ENCODE measurements at regions not wholly inside any gene's neighbourhood (a gene's known extent, or its start where the extent isn't known, plus 50 kb on each side); places are given as distances from the start of the nearest gene placed in this dataset.

- Histone ChIP-seq H4K8ac (ENCODE audit: low read depth in 2 of 2, low read length in 2 of 2) (no peak overlapping the region), H3K9ac (ENCODE audit: low read depth, low read length) (no peak overlapping the region), H3K36me3 (ENCODE audit: control insufficient read depth, insufficient read depth, low read length) (no peaks in the 10 kb centered on the region), H2BK5ac (ENCODE audit: low read depth, low read length, poor library complexity, severe bottlenecking) (no peak overlapping the region), H3K56ac (ENCODE audit: extremely low read depth, insufficient read depth, low read length) (no peak overlapping the region), H2BK20ac (ENCODE audit: low read depth, low read length) (no peak overlapping the region), H3K9me3 (ENCODE audit: control insufficient read depth, insufficient read depth, low read length) (no peaks in the 10 kb centered on the region), H3K23ac (ENCODE audit: low read depth, low read length) (no peak overlapping the region), H2AFZ (replicated peaks; ENCODE audit: low read length, poor library complexity) (no peak overlapping the region), H4K5ac (ENCODE audit: low read depth, low read length) (no peak overlapping the region), H3K4me1 (ENCODE audit: control insufficient read depth, insufficient read depth, low read length) (no peaks in the 10 kb centered on the region), H3K4ac (ENCODE audit: low read depth, low read length) (no peak overlapping the region), H3K27me3 (ENCODE audit: control insufficient read depth, insufficient read depth, low read length) (peaks cover 5% of the 10 kb centered on the region), H4K91ac (ENCODE audit: insufficient read depth, low read depth, low read length) (no peak overlapping the region), H4K20me1 (ENCODE audit: insufficient read depth, low read length) (no peaks in the 10 kb centered on the region), H3K27ac (ENCODE audit: insufficient read depth, low read length) (no peak overlapping the region), H2AK9ac (replicated peaks; ENCODE audit: low read depth, low read length, poor library complexity) (no peak overlapping the region), H3K14ac (replicated peaks; ENCODE audit: low read depth, low read length) (no peak overlapping the region), H3K9me1 (ENCODE audit: insufficient read depth, low read length) (no peaks in the 10 kb centered on the region), H3K4me3 (ENCODE audit: insufficient read depth, low read depth, low read length) (no peak overlapping the region), H2AK5ac (ENCODE audit: low read depth, low read length) (no peak overlapping the region), H3K79me1 (ENCODE audit: low read depth in 1 of 2, low read length in 2 of 2) (no peaks in the 10 kb centered on the region), H3K18ac (ENCODE audit: low read depth, low read length) (no peak overlapping the region), H2BK120ac (ENCODE audit: low read depth, low read length) (no peak overlapping the region), H2BK15ac (ENCODE audit: low read depth, low read length) (no peak overlapping the region), H3K4me2 (ENCODE audit: low read depth, low read length) (no peak overlapping the region)
- CTCF ChIA-PET = interaction anchor here (1.4 kb wide), 1 partner anchor 9 kb away, joined by 4 read pairs; no protein-coding TSS in a partner anchor
- no CpG with 5 or more reads among the region's 5 CpGs for WGBS, 2 experiments (ENCODE audit: extremely low coverage in 2 of 2, insufficient read length in 1 of 2)
- in situ Hi-C loops (cut with MboI; ENCODE audit: low sequenced_read_pairs) = no loop called here
- dilution Hi-C loops (cut with HindIII; ENCODE audit: low sequenced_read_pairs, unreplicated experiment) = no loop called here
- DNase-seq = no peak
- no TSS peak for BruUV-seq (replicated peaks)
- intact Hi-C loops (cut with micrococcal nuclease) = no loop called here
- ATAC-seq (ENCODE audit: low read depth) = no peak
- POLR2A ChIA-PET (ENCODE audit: unreplicated experiment) = interaction anchor here (0.6 kb wide), 1 partner anchor 12 kb away, joined by 6 read pairs; no protein-coding TSS in a partner anchor
- TF ChIP-seq POLR2A (IDR thresholded peaks at IDR 0.05; ENCODE audit: low read depth, low read length) (no peak), SMC3 (IDR thresholded peaks at IDR 0.05; ENCODE audit: low read depth, low read length) (no peak), ELK1 (IDR thresholded peaks at IDR 0.05; ENCODE audit: borderline replicate concordance, low read depth, low read length) (no peak), CEBPB (IDR thresholded peaks at IDR 0.05; ENCODE audit: low read depth, low read length) (no peak), FOS (IDR thresholded peaks at IDR 0.05; ENCODE audit: low read depth, low read length) (no peak), NFE2L2 (IDR thresholded peaks at IDR 0.05; ENCODE audit: low read depth, low read length) (no peak), RCOR1 (IDR thresholded peaks at IDR 0.05; ENCODE audit: insufficient replicate concordance, low read length) (no peak), CTCF (conservative IDR thresholded peaks at IDR 0.05; ENCODE audit: low read depth, low read length) (no peak), RFX5 (IDR thresholded peaks at IDR 0.05; ENCODE audit: low read depth, low read length) (no peak), MXI1 (IDR thresholded peaks at IDR 0.05; ENCODE audit: borderline replicate concordance, low read depth, low read length) (no peak), CHD1 (IDR thresholded peaks at IDR 0.05; ENCODE audit: low read depth, low read length) (no peak), BHLHE40 (IDR thresholded peaks at IDR 0.05; ENCODE audit: low read depth, low read length) (no peak), RAD21 (IDR thresholded peaks at IDR 0.05; ENCODE audit: low read length) (no peak), MAFK (IDR thresholded peaks at IDR 0.05; ENCODE audit: low read depth, low read length) (no peak), MAZ (IDR thresholded peaks at IDR 0.05; ENCODE audit: borderline replicate concordance, low read depth, low read length) (no peak)
- TF ChIP-seq, protein P1, sequence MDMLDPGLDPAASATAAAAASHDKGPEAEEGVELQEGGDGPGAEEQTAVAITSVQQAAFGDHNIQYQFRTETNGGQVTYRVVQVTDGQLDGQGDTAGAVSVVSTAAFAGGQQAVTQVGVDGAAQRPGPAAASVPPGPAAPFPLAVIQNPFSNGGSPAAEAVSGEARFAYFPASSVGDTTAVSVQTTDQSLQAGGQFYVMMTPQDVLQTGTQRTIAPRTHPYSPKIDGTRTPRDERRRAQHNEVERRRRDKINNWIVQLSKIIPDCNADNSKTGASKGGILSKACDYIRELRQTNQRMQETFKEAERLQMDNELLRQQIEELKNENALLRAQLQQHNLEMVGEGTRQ (IDR thresholded peaks at IDR 0.05; ENCODE audit: low read depth, low read length) = no peak
Measured at GRCh38 chr14:54048736-54049135, 92.1 kb upstream of the BMP4 start.
